ENCODE measurements at regions not wholly inside any gene's neighbourhood (a gene's known extent, or its start where the extent isn't known, plus 50 kb on each side); places are given as distances from the start of the nearest gene placed in this dataset.

- Mint-ChIP-seq H3K4me1 (no peaks in the 10 kb centered on the region), H3K27me3 (no peaks in the 10 kb centered on the region), H3K36me3 (no peaks in the 10 kb centered on the region), H3K4me3 (no peak overlapping the region), H3K27ac (no peak overlapping the region), H3K9me3 (ENCODE audit: low read depth) (no peaks in the 10 kb centered on the region)
- no peak for ATAC-seq
- CTCF ChIA-PET, result no interaction called here
- DNase-seq, result no peak
These were observed 537.2 kb upstream of the TLE4 start for GRCh38 chr9:79034583-79034982.

- DNase-seq (no peak), ATAC-seq (no peak)
- no peaks in the 10 kb centered on the region for H3K36me3 Mint-ChIP-seq
- no peak overlapping the region for H3K27ac Mint-ChIP-seq
- no peak overlapping the region for H3K4me3 Mint-ChIP-seq
- no peaks in the 10 kb centered on the region for H3K27me3 Mint-ChIP-seq
- H3K9me3 Mint-ChIP-seq (ENCODE audit: low read depth), result no peaks in the 10 kb centered on the region
- CTCF ChIA-PET, result no interaction called here
- H3K4me1 Mint-ChIP-seq, result no peaks in the 10 kb centered on the region
These were observed 534.4 kb upstream of the TLE4 start for GRCh38 chr9:79037338-79037737.

GRCh38 chr9:79040671-79041070, 531.1 kb upstream of the TLE4 start:
- CTCF ChIA-PET, result no interaction called here
- Mint-ChIP-seq H3K9me3 (ENCODE audit: low read depth) (no peaks in the 10 kb centered on the region), H3K4me3 (no peak overlapping the region), H3K36me3 (no peaks in the 10 kb centered on the region), H3K27me3 (no peaks in the 10 kb centered on the region), H3K27ac (no peak overlapping the region), H3K4me1 (no peaks in the 10 kb centered on the region)
- ATAC-seq, result no peak
- no peak for DNase-seq

GRCh38 chr9:79041266-79041665, 530.5 kb upstream of the TLE4 start:
- ATAC-seq (no peak), DNase-seq (no peak)
- Mint-ChIP-seq H3K27me3 (no peaks in the 10 kb centered on the region), H3K4me3 (no peak overlapping the region), H3K9me3 (ENCODE audit: low read depth) (no peaks in the 10 kb centered on the region), H3K4me1 (no peaks in the 10 kb centered on the region), H3K36me3 (no peaks in the 10 kb centered on the region), H3K27ac (no peak overlapping the region)
- CTCF ChIA-PET, result no interaction called here

DNA sequence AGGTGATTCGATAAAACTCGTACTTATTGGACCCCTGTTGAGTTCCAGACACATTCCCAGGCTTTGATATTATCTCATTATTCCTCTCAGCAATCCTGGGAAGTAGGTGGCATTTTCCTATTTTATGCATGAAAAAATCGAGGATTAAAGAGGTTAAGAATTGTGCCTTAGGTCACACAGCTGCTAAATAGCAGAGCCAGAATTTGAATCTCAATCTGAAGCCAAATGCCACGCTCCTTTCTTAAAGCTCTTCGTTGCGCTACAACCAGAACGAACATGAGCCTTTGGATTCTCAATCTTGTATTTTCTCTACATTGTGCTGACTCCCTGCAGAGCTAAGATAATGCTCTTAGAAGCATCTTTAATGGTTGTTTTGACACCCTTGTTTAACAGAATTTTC, 527.8 kb upstream of the TLE4 start:
- Mint-ChIP-seq H3K9me3 (ENCODE audit: low read depth) (no peaks in the 10 kb centered on the region), H3K36me3 (no peaks in the 10 kb centered on the region), H3K4me3 (no peak overlapping the region), H3K4me1 (no peaks in the 10 kb centered on the region), H3K27ac (no peak overlapping the region), H3K27me3 (no peaks in the 10 kb centered on the region)
- DNase-seq (no peak), ATAC-seq (no peak)
- CTCF ChIA-PET, result no interaction called here

GRCh38 chr9:79046401-79046800, 525.4 kb upstream of the TLE4 start:
- Mint-ChIP-seq H3K36me3 (no peaks in the 10 kb centered on the region), H3K27ac (no peak overlapping the region), H3K4me3 (no peak overlapping the region), H3K4me1 (no peaks in the 10 kb centered on the region), H3K27me3 (no peaks in the 10 kb centered on the region), H3K9me3 (ENCODE audit: low read depth) (no peaks in the 10 kb centered on the region)
- DNase-seq (no peak), ATAC-seq (no peak)
- CTCF ChIA-PET, result no interaction called here

GRCh38 chr9:79049371-79049770, 522.4 kb upstream of the TLE4 start:
- H3K9me3 Mint-ChIP-seq (ENCODE audit: low read depth), result peaks cover 4% of the 10 kb centered on the region
- H3K36me3 Mint-ChIP-seq, result no peaks in the 10 kb centered on the region
- H3K4me1 Mint-ChIP-seq, result no peaks in the 10 kb centered on the region
- DNase-seq (no peak), ATAC-seq (no peak)
- no peaks in the 10 kb centered on the region for H3K27me3 Mint-ChIP-seq
- no peak overlapping the region for H3K4me3 Mint-ChIP-seq
- CTCF ChIA-PET, result no interaction called here
- no peak overlapping the region for H3K27ac Mint-ChIP-seq

GRCh38 chr9:79053598-79053997, 518.2 kb upstream of the TLE4 start:
- H3K9me3 Mint-ChIP-seq (ENCODE audit: low read depth), result peaks cover 6% of the 10 kb centered on the region
- ATAC-seq, result no peak
- H3K4me1 Mint-ChIP-seq, result no peaks in the 10 kb centered on the region
- no peak for DNase-seq
- no peak overlapping the region for H3K27ac Mint-ChIP-seq
- no peaks in the 10 kb centered on the region for H3K36me3 Mint-ChIP-seq
- CTCF ChIA-PET, result no interaction called here
- no peaks in the 10 kb centered on the region for H3K27me3 Mint-ChIP-seq
- H3K4me3 Mint-ChIP-seq, result no peak overlapping the region

DNA sequence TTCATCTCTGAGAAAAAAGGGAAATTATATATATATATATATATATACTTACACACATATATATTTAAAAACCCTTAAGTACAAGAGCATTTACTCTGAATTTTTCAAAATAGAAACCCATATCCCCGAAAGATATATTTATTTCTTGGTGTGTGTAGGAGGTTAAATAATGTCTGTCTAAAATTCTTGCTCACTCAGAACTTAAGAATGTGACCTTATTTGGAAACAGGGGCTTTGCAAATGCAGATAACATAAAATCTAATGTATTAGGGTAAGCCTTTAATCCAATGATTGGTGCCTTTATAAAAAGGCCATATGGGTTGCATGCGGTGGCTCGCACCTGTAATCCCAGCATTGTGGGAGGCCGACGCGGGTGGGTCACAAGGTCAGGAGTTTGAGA, 517.3 kb upstream of the TLE4 start:
- no peaks in the 10 kb centered on the region for H3K4me1 Mint-ChIP-seq
- peaks cover 6% of the 10 kb centered on the region for H3K9me3 Mint-ChIP-seq (ENCODE audit: low read depth)
- H3K4me3 Mint-ChIP-seq, result no peak overlapping the region
- no peaks in the 10 kb centered on the region for H3K27me3 Mint-ChIP-seq
- DNase-seq, result no peak
- CTCF ChIA-PET, result no interaction called here
- no peaks in the 10 kb centered on the region for H3K36me3 Mint-ChIP-seq
- ATAC-seq, result no peak
- no peak overlapping the region for H3K27ac Mint-ChIP-seq

DNA sequence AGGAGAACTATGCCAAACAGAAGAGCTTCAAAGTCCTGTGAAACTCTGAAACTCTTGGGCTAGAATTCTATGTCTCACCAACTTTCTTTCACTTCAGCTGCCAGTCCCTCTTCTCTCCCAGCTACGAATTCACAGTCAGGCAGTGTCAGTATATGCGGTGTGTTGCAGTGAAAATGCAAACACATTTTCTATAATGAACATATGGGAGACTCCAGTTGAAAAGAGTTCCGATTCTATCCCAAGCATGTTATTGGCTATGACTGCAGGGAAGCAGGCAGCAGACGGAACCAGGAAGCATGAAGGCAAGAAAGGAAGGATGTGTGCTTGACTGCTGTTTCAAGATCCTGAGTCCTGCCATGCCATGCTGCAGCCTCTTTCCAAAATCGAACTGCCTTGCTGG, 515.7 kb upstream of the TLE4 start:
- CTCF ChIA-PET, result no interaction called here
- no peak for ATAC-seq
- Mint-ChIP-seq H3K27ac (no peak overlapping the region), H3K4me1 (no peaks in the 10 kb centered on the region), H3K27me3 (no peaks in the 10 kb centered on the region), H3K4me3 (no peak overlapping the region), H3K9me3 (ENCODE audit: low read depth) (peaks cover 8% of the 10 kb centered on the region), H3K36me3 (no peaks in the 10 kb centered on the region)
- DNase-seq, result no peak

- CTCF ChIA-PET, result no interaction called here
- ATAC-seq (no peak), DNase-seq (no peak)
- no peak overlapping the region for H3K4me3 Mint-ChIP-seq
- no peak overlapping the region for H3K27ac Mint-ChIP-seq
- no peaks in the 10 kb centered on the region for H3K36me3 Mint-ChIP-seq
- peaks cover 8% of the 10 kb centered on the region for H3K9me3 Mint-ChIP-seq (ENCODE audit: low read depth)
- H3K27me3 Mint-ChIP-seq, result no peaks in the 10 kb centered on the region
- H3K4me1 Mint-ChIP-seq, result no peaks in the 10 kb centered on the region
These were observed 514.2 kb upstream of the TLE4 start for GRCh38 chr9:79057576-79057975.

DNA sequence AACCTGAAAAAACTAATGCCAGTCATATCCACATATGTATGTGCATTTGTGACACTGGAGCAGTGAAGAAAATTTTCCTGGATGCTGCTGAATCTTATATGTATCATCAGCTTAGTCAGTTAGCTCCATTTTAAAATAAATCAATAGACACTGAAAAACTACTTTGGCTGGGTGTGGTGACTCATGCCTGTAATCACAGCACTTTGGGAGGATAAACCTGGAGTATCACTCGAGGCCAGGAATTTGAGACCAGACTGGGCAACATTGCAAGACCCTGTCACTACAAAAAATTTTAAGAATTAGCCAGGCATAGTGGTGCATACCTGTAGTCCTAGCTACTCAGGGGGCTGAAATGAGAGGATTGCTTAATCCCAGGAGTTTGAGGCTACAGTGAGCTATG, 511.0 kb upstream of the TLE4 start:
- CTCF ChIA-PET, result no interaction called here
- no peak overlapping the region for H3K4me3 Mint-ChIP-seq
- H3K27ac Mint-ChIP-seq, result no peak overlapping the region
- H3K36me3 Mint-ChIP-seq, result no peaks in the 10 kb centered on the region
- ATAC-seq (no peak), DNase-seq (no peak)
- no peaks in the 10 kb centered on the region for H3K4me1 Mint-ChIP-seq
- H3K27me3 Mint-ChIP-seq, result no peaks in the 10 kb centered on the region
- H3K9me3 Mint-ChIP-seq (ENCODE audit: low read depth), result peaks cover 5% of the 10 kb centered on the region

- CTCF ChIA-PET, result no interaction called here
- no peaks in the 10 kb centered on the region for H3K36me3 Mint-ChIP-seq
These were observed 509.8 kb upstream of the TLE4 start for GRCh38 chr9:79061752-79062616.

GRCh38 chr9:79073201-79073600, 498.6 kb upstream of the TLE4 start:
- DNase-seq (no peak), ATAC-seq (no peak)
- no peaks in the 10 kb centered on the region for H3K27me3 Mint-ChIP-seq
- CTCF ChIA-PET, result no interaction called here
- H3K36me3 Mint-ChIP-seq, result no peaks in the 10 kb centered on the region
- no peaks in the 10 kb centered on the region for H3K4me1 Mint-ChIP-seq
- H3K4me3 Mint-ChIP-seq, result no peak overlapping the region
- no peak overlapping the region for H3K27ac Mint-ChIP-seq
- peaks cover 4% of the 10 kb centered on the region for H3K9me3 Mint-ChIP-seq (ENCODE audit: low read depth)

More at GRCh38 chr9:79061752-79062616, 509.8 kb upstream of the TLE4 start:
- H3K4me1 Mint-ChIP-seq, result no peaks in the 10 kb centered on the region
- no peaks in the 10 kb centered on the region for H3K27me3 Mint-ChIP-seq
- ATAC-seq (no peak), DNase-seq (no peak)
- no peak overlapping the region for H3K4me3 Mint-ChIP-seq
- peaks cover 2% of the 10 kb centered on the region for H3K9me3 Mint-ChIP-seq (ENCODE audit: low read depth)
- no peak overlapping the region for H3K27ac Mint-ChIP-seq

GRCh38 chr9:79080536-79080935, 491.2 kb upstream of the TLE4 start:
- Mint-ChIP-seq H3K27ac (no peak overlapping the region), H3K4me3 (no peak overlapping the region), H3K9me3 (ENCODE audit: low read depth) (peaks cover 2% of the 10 kb centered on the region), H3K4me1 (no peaks in the 10 kb centered on the region), H3K27me3 (no peaks in the 10 kb centered on the region), H3K36me3 (no peaks in the 10 kb centered on the region)
- ATAC-seq, result no peak
- no peak for DNase-seq
- CTCF ChIA-PET, result no interaction called here

All from activated CD8-positive, alpha-beta memory T cell treated with anti-CD3 and anti-CD28 coated beads, Interleukin-2, amount 10 ng/mL, durations not matched to agents 7 days and 5 days (primary cell).